B cell (primary cell): ENCODE measurements at regions not wholly inside any gene's neighbourhood (a gene's known extent, or its start where the extent isn't known, plus 50 kb on each side); places are given as distances from the start of the nearest gene placed in this dataset.

Experiments
- ATAC-seq: fragments of 200-7000 bp; cut with Tn5 transposase; one replicate; pipeline ENCODE4 v1.10.0; 2021; ENCODE audit warnings: low read depth, mild to moderate bottlenecking, moderate number of reproducible peaks, moderate library complexity
- CTCF ChIA-PET: fragments of 350-600 bp; sonication (Branson Sonifier 250); formaldehyde crosslinking; loops from one replicate; lab custom pipeline; 2021; ENCODE audit warnings: antibody characterized with exemption, inconsistent platforms; lab: Charles Lee
- POLR2A ChIA-PET: fragments of 350-600 bp; sonication (Branson Sonifier 250); formaldehyde crosslinking; loops from one replicate; lab custom pipeline; 2021; ENCODE audit warnings: antibody characterized with exemption; lab: Charles Lee
- DNase-seq: peaks from one replicate; pipeline ENCODE4 v3.0.0; 2013
- H2AFZ ChIP-seq: 2 replicates; pipeline ENCODE4 v1.6.1; 2012; ENCODE audit warnings: mild to moderate bottlenecking, low read depth, low read length; ENCODE audit not compliant: insufficient read depth, poor library complexity, severe bottlenecking
- H3K27ac ChIP-seq, 2 donors: 1 replicate in 1 of 2; 2 replicates in 1 of 2; pipeline ENCODE4 v1.5.1; 2012 to 2013; ENCODE audit warnings: low read length in 2 of 2, mild to moderate bottlenecking in 2 of 2, moderate library complexity in 1 of 2
- H3K27me3 ChIP-seq, 4 experiments: fragments of 200-600 bp in 1 of 4; sonication (generic) in 1 of 4; replicated peaks in 1 of 4; 1 replicate in 2 of 4; 2 replicates in 2 of 4; pipeline versions ENCODE4 v1.6.1 to v1.7.0; 2013 to 2016; ENCODE audit warnings: low read length in 3 of 4, mild to moderate bottlenecking in 2 of 4, mixed read lengths in 1 of 4, moderate library complexity in 1 of 4; ENCODE audit not compliant: insufficient read depth in 4 of 4, control insufficient read depth in 3 of 4; ENCODE audit errors: control extremely low read depth in 1 of 4
- H3K36me3 ChIP-seq, 2 experiments: replicated peaks in 1 of 2; 1 replicate in 1 of 2; 2 replicates in 1 of 2; pipeline versions ENCODE4 v1.6.1 to v1.7.1; 2013; ENCODE audit warnings: low read length in 1 of 2; ENCODE audit not compliant: insufficient read depth in 2 of 2, control insufficient read depth in 1 of 2; ENCODE audit errors: control extremely low read depth in 1 of 2, extremely low read depth in 1 of 2
- H3K4me1 ChIP-seq, 2 donors: fragments of 200-600 bp in 1 of 2; sonication (generic) in 1 of 2; 1 replicate in 1 of 2; 2 replicates in 1 of 2; pipeline versions ENCODE4 v1.5.1 to v1.6.1; 2013 to 2017; ENCODE audit warnings: low read length in 2 of 2; ENCODE audit not compliant: control insufficient read depth in 2 of 2, insufficient read depth in 2 of 2
- H3K4me2 ChIP-seq: replicated peaks from 2 replicates; pipeline ENCODE3; 2012; ENCODE audit warnings: mild to moderate bottlenecking, low read depth, low read length; ENCODE audit not compliant: poor library complexity, severe bottlenecking
- H3K4me3 ChIP-seq, 5 experiments: fragments of 200-600 bp in 1 of 5; sonication (generic) in 1 of 5; 1 replicate in 3 of 5; 2 replicates in 2 of 5; pipeline versions ENCODE4 v1.5.1 to v1.7.0; 2011 to 2016; ENCODE audit warnings: low read length in 4 of 5, mild to moderate bottlenecking in 4 of 5, low read depth in 2 of 5, control low read depth in 1 of 5, moderate library complexity in 1 of 5; ENCODE audit not compliant: insufficient read depth in 1 of 5; ENCODE audit errors: control extremely low read depth in 1 of 5, extremely low read depth in 1 of 5
- H3K79me2 ChIP-seq: fragments of 200-600 bp; sonication (generic); one replicate; pipeline ENCODE4 v1.6.0; 2016; ENCODE audit warnings: low read length; ENCODE audit not compliant: control insufficient read depth, insufficient read depth
- H3K9ac ChIP-seq: fragments of 200-600 bp; sonication (generic); 2 replicates; pipeline ENCODE4 v1.6.1; 2017; ENCODE audit warnings: mild to moderate bottlenecking, low read length, moderate library complexity
- H3K9me3 ChIP-seq, 3 donors: one replicate each; pipeline versions ENCODE4 v1.6.1 to v1.7.1; 2013; ENCODE audit warnings: low read length in 2 of 3; ENCODE audit not compliant: control insufficient read depth in 2 of 3, insufficient read depth in 1 of 3; ENCODE audit errors: control extremely low read depth in 1 of 3
- H4K20me1 ChIP-seq: 2 replicates; pipeline ENCODE4 v1.6.0; 2012; ENCODE audit warnings: mild to moderate bottlenecking, low read length; ENCODE audit not compliant: insufficient read depth, control insufficient read depth, poor library complexity, severe bottlenecking
- H3K27ac Mint-ChIP-seq: one replicate; pipeline ENCODE4 v1.8.0; 2021; ENCODE audit warnings: mixed read lengths
- H3K27me3 Mint-ChIP-seq: one replicate; pipeline ENCODE4 v1.8.0; 2021; ENCODE audit warnings: mixed read lengths
- H3K4me1 Mint-ChIP-seq: one replicate; pipeline ENCODE4 v1.8.0; 2021; ENCODE audit warnings: mixed read lengths
- H3K4me3 Mint-ChIP-seq: one replicate; pipeline ENCODE4 v1.8.0; 2021; ENCODE audit warnings: mixed read lengths
- H3K9me3 Mint-ChIP-seq: one replicate; pipeline ENCODE4 v1.8.0; 2022; ENCODE audit warnings: mixed read lengths; ENCODE audit not compliant: insufficient read depth
- EZH2 ChIP-seq: IDR thresholded peaks from 2 replicates; pipeline ENCODE4 v1.6.1; 2012; ENCODE audit warnings: borderline replicate concordance, low read depth, mild to moderate bottlenecking, moderate library complexity, low read length; ENCODE audit not compliant: insufficient read depth, poor library complexity, severe bottlenecking
- WGBS: methylation state at CpG from one replicate; pipeline ENCODE4 v1.1.5; 2013; ENCODE audit warnings: missing lambda C conversion rate; ENCODE audit not compliant: insufficient coverage; 5-methylcytosine and 5-hydroxymethylcytosine counted together
- intact Hi-C: fragments of 100-400 bp; cut with micrococcal nuclease; formaldehyde crosslinking; loops from one replicate; pipeline ENCODE4 v1.10.0; 2022
- TF ChIP-seq, protein P1 (sequence below): fragments of 200-600 bp; IDR thresholded peaks from one replicate; pipeline ENCODE4 v1.8.0; 2022; ENCODE audit warnings: antibody characterized with exemption, mild to moderate bottlenecking

DNA sequence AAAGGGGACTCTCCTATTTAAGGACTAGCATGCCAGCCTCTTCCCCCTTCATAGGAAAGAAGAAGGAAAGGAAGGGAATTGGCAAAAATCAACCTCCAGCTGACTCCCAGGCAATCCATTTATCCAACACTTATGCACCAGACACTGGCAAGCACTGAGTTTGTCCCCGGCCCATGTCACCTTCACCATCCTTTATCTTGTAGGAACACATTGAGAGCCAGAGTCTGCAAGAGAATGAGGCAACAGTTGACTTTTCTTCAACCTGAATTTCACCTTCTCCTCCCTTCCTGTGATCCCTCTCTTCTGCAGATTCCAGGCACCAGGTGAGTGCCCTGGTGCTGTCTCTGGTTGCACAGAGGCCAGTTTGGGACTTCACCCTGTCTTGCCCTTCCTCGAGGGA is 264.3 kb upstream of the ECI2 start:
- Histone ChIP-seq H3K36me3 (no peaks in the 10 kb centered on the region), H2AFZ (no peak overlapping the region), H3K9ac (no peak overlapping the region), H3K4me1 (no peaks in the 10 kb centered on the region), H4K20me1 (no peaks in the 10 kb centered on the region), H3K27me3 (peaks cover 0 to 8% (median 2%) of the 10 kb centered on the region in 4 experiments), H3K4me2 (no peak overlapping the region), H3K9me3 (no peaks in the 10 kb centered on the region), H3K27ac (no peak overlapping the region), H3K79me2 (no peaks in the 10 kb centered on the region), H3K4me3 (no peak overlapping the region)
- no peak overlapping the region for H3K4me3 Mint-ChIP-seq
- CTCF ChIA-PET: no interaction called here
- H3K27ac Mint-ChIP-seq: no peak overlapping the region
- 82% methylated on average over 2 of the region's 2 CpGs for WGBS
- H3K27me3 Mint-ChIP-seq: peaks cover 20% of the 10 kb centered on the region
- TF ChIP-seq, protein P1, sequence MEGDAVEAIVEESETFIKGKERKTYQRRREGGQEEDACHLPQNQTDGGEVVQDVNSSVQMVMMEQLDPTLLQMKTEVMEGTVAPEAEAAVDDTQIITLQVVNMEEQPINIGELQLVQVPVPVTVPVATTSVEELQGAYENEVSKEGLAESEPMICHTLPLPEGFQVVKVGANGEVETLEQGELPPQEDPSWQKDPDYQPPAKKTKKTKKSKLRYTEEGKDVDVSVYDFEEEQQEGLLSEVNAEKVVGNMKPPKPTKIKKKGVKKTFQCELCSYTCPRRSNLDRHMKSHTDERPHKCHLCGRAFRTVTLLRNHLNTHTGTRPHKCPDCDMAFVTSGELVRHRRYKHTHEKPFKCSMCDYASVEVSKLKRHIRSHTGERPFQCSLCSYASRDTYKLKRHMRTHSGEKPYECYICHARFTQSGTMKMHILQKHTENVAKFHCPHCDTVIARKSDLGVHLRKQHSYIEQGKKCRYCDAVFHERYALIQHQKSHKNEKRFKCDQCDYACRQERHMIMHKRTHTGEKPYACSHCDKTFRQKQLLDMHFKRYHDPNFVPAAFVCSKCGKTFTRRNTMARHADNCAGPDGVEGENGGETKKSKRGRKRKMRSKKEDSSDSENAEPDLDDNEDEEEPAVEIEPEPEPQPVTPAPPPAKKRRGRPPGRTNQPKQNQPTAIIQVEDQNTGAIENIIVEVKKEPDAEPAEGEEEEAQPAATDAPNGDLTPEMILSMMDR: no peak
- TF ChIP-seq EZH2: no peak
- H3K9me3 Mint-ChIP-seq: no peaks in the 10 kb centered on the region
- DNase-seq (no peak), ATAC-seq (no peak)
- POLR2A ChIA-PET: no interaction called here
- H3K4me1 Mint-ChIP-seq: no peaks in the 10 kb centered on the region
- intact Hi-C loops: loop anchor here (10.0 kb wide), 1 partner anchor 655 kb away; no protein-coding TSS in a partner anchor

DNA sequence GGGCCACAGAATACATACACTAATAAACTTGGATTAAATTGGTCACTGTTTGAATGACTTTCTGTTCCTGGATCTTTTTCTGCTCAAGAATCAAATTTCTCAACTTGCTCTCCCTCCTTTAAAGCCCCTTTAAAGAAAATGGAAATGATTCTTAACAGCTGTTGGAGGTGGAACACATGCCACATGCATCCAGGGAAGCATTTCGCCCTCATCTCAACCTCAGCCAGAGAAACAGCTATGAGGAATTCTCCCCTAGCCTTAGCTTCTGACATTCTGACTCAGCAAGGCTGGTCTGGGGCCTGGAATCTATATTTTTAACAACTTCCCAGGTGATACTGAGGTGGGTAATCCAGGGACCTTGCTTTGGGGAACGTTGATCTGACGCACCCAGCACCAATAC is 263.4 kb upstream of the ECI2 start:
- H3K9me3 ChIP-seq: no peaks in the 10 kb centered on the region
- no peaks in the 10 kb centered on the region for H3K9me3 Mint-ChIP-seq
- no peak overlapping the region for H3K4me3 Mint-ChIP-seq
- H3K27ac Mint-ChIP-seq: no peak overlapping the region
- ChIA-PET CTCF (no interaction called here), POLR2A (no interaction called here)
- H3K4me3 ChIP-seq: no peak overlapping the region
- no peak for DNase-seq
- intact Hi-C loops: no loop called here
- peaks cover 0 to 8% (median 2%) of the 10 kb centered on the region in 4 experiments for H3K27me3 ChIP-seq
- no peaks in the 10 kb centered on the region for H4K20me1 ChIP-seq
- 90% methylated on average over 2 of the region's 3 CpGs for WGBS
- no peaks in the 10 kb centered on the region for H3K79me2 ChIP-seq
- ATAC-seq: no peak
- no peaks in the 10 kb centered on the region for H3K4me1 Mint-ChIP-seq
- TF ChIP-seq EZH2: no peak
- no peak overlapping the region for H3K4me2 ChIP-seq
- H2AFZ ChIP-seq: no peak overlapping the region
- peaks cover 24% of the 10 kb centered on the region for H3K27me3 Mint-ChIP-seq
- no peaks in the 10 kb centered on the region for H3K4me1 ChIP-seq
- H3K27ac ChIP-seq: no peak overlapping the region
- H3K9ac ChIP-seq: no peak overlapping the region
- no peaks in the 10 kb centered on the region for H3K36me3 ChIP-seq
